HFFc6 (cell line): ENCODE measurements at regions not wholly inside any gene's neighbourhood (a gene's known extent, or its start where the extent isn't known, plus 50 kb on each side); places are given as distances from the start of the nearest gene placed in this dataset.

Source experiments
- DNase-seq: peaks from one replicate; pipeline ENCODE4 v3.0.0-alpha.2; 2018
- H3K27ac Mint-ChIP-seq: 2 replicates; pipeline ENCODE4 v1.8.0; 2020; ENCODE audit warnings: mild to moderate bottlenecking, mixed read lengths
- H3K27me3 Mint-ChIP-seq: 2 replicates; pipeline ENCODE4 v1.8.0; 2021; ENCODE audit warnings: mild to moderate bottlenecking, moderate library complexity, mixed read lengths; ENCODE audit not compliant: insufficient read depth
- H3K36me3 Mint-ChIP-seq: 2 replicates; pipeline ENCODE4 v1.8.0; 2021; ENCODE audit warnings: low read depth, mixed read lengths
- H3K4me1 Mint-ChIP-seq: 2 replicates; pipeline ENCODE4 v1.8.0; 2020; ENCODE audit warnings: low read depth, mixed read lengths
- H3K4me3 Mint-ChIP-seq: 2 replicates; pipeline ENCODE4 v1.8.0; 2020; ENCODE audit warnings: mild to moderate bottlenecking, moderate library complexity, mixed read lengths
- H3K9me3 Mint-ChIP-seq: 2 replicates; pipeline ENCODE4 v1.8.0; 2020; ENCODE audit warnings: mild to moderate bottlenecking, mixed read lengths
- TF ChIP-seq, protein P1 (sequence below): fragments of 200-600 bp; sonication (generic); IDR thresholded peaks from 2 replicates; pipeline ENCODE4 v1.5.0; 2021; ENCODE audit warnings: antibody characterized with exemption, mild to moderate bottlenecking

DNA sequence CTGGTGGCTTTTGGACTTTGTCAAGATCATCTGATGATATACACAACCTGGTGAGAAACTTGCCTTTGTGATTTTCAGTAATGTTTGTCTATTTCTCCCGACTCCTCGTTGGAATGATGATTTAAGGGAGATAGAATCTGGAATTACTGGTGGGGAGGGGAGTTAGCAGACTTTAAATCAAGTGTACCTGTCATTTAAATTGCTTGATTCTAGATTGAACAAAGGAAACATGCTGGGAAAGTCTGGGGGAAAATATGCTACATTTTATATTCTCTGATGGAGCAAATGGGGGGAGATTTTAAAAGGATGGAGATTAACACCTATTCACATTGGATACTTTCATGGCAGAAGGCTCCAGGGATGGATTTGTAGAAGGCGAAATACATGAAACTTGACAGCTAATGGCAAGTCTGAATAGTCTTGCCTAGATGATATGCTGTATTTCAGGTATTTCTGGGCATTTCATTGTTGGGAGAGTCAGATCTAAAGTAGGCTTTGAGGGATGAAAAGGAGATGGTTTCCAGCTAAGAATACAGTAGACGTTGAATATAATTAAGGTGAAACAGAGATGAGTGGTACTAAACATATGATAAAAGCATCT is 189.1 kb upstream of the PDZRN3 start:
- Mint-ChIP-seq H3K4me1 (peaks cover 8% of the 10 kb centered on the region), H3K36me3 (no peaks in the 10 kb centered on the region; the same call in 1 of the 2 replicates), H3K4me3 (no peak overlapping the region)

GRCh38 chr3:73813291-73813690 is 188.6 kb upstream of the PDZRN3 start:
- Mint-ChIP-seq H3K27me3 (peaks cover 12% of the 10 kb centered on the region), H3K4me3 (no peak overlapping the region), H3K27ac (no peak overlapping the region), H3K4me1 (peaks cover 8% of the 10 kb centered on the region), H3K36me3 (no peaks in the 10 kb centered on the region; the same call in 1 of the 2 replicates), H3K9me3 (no peaks in the 10 kb centered on the region)
- DNase-seq: no peak
- TF ChIP-seq, protein P1, sequence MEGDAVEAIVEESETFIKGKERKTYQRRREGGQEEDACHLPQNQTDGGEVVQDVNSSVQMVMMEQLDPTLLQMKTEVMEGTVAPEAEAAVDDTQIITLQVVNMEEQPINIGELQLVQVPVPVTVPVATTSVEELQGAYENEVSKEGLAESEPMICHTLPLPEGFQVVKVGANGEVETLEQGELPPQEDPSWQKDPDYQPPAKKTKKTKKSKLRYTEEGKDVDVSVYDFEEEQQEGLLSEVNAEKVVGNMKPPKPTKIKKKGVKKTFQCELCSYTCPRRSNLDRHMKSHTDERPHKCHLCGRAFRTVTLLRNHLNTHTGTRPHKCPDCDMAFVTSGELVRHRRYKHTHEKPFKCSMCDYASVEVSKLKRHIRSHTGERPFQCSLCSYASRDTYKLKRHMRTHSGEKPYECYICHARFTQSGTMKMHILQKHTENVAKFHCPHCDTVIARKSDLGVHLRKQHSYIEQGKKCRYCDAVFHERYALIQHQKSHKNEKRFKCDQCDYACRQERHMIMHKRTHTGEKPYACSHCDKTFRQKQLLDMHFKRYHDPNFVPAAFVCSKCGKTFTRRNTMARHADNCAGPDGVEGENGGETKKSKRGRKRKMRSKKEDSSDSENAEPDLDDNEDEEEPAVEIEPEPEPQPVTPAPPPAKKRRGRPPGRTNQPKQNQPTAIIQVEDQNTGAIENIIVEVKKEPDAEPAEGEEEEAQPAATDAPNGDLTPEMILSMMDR: no peak

More for the DNA sequence above, 189.1 kb upstream of the PDZRN3 start:
- Mint-ChIP-seq H3K27ac (no peak overlapping the region), H3K9me3 (no peaks in the 10 kb centered on the region), H3K27me3 (peaks cover 12% of the 10 kb centered on the region)
- DNase-seq: no peak
- TF ChIP-seq, protein P1: no peak

- Mint-ChIP-seq H3K4me3 (no peak overlapping the region), H3K4me1 (peaks cover 8% of the 10 kb centered on the region), H3K27ac (no peak overlapping the region), H3K9me3 (no peaks in the 10 kb centered on the region), H3K36me3 (no peaks in the 10 kb centered on the region; the same call in 1 of the 2 replicates), H3K27me3 (peaks cover 12% of the 10 kb centered on the region)
- TF ChIP-seq, protein P1: no peak
- no peak for DNase-seq
Observed at GRCh38 chr3:73812054-73812453, 187.3 kb upstream of the PDZRN3 start.

DNA sequence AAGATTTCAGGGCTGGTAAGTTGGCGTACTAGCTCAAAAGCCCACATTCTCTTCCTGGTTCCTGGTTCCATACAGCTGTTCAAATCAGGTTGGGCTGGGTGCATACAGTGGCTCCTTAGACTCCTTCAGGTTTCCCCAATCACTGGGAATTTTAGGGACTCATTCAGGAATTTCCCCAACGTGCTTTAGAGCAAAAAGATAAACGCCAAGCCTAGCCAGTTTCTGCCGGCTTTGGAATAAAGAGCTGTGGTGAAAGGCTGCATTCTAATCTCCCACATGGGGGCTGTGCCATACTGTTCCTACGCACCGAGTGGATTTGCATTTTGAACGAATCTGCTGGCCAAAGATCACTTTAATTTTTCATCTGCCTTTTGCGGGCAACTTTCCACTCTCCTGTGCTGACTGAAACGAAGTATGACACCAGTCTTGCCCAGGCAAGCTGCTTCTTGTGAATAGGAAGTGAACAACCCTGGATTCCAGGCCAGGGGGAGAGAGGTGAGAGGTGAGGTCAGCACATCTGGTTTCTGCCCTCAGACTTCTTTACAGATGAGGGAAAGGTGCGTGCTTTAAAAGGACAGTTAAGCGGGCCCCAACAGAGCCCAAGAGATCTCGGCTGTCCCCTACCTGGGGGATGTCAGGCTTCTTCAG is 184.2 kb upstream of the PDZRN3 start:
- Mint-ChIP-seq H3K27me3 (peaks cover 3% of the 10 kb centered on the region), H3K9me3 (no peaks in the 10 kb centered on the region), H3K4me1 (peaks cover 8% of the 10 kb centered on the region), H3K4me3 (no peak overlapping the region), H3K36me3 (no peaks in the 10 kb centered on the region), H3K27ac (no peak overlapping the region)
- no peak for DNase-seq
- TF ChIP-seq, protein P1: no peak

- TF ChIP-seq, protein P1: no peak
- Mint-ChIP-seq H3K4me1 (peaks cover 24% of the 10 kb centered on the region), H3K27ac (no peak overlapping the region), H3K4me3 (no peak overlapping the region), H3K9me3 (no peaks in the 10 kb centered on the region), H3K27me3 (no peaks in the 10 kb centered on the region; the same call in 1 of the 2 replicates), H3K36me3 (no peaks in the 10 kb centered on the region)
- DNase-seq: no peak
Observed at GRCh38 chr3:73805435-73805834, 180.7 kb upstream of the PDZRN3 start.
